ENCODE measurements at regions not wholly inside any gene's neighbourhood (a gene's known extent, or its start where the extent isn't known, plus 50 kb on each side); places are given as distances from the start of the nearest gene placed in this dataset.

DNA sequence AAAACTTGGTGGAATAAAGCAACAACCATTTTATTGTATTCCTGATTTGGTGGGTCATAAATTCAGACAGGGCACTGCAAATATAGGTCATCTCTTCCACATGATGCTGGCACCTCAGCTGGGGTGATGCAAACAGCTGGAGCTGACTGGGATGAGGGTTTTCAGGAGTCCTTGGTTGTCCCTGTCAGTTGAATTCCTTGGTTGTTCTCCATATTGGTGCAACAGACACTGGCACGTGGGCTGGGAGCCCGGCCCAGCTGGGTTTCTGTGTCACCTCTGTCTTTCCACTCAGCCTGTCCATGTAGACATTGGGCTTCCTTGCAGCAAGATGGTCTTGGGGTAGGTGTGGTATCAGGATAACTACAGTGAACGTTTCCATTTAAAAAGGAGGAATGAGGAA, 518.0 kb upstream of the MEF2C start:
- TF ChIP-seq CTCF (conservative IDR thresholded peaks at IDR 0.05; ENCODE audit: low read length): no peak
- no peak for TF ChIP-seq EZH2phosphoT487 (IDR thresholded peaks at IDR 0.05; ENCODE audit: borderline replicate concordance, low read depth, low read length)
- no TSS peak for BruUV-seq (replicated peaks)
- Histone ChIP-seq H3K79me2 (ENCODE audit: insufficient read depth, low read depth, low read length) (no peaks in the 10 kb centered on the region), H4K20me1 (ENCODE audit: insufficient read depth, low read length) (no peaks in the 10 kb centered on the region), H2AFZ (ENCODE audit: low read length) (no peak overlapping the region), H3K4me1 (ENCODE audit: insufficient read depth, low read length, poor library complexity, severe bottlenecking) (no peaks in the 10 kb centered on the region), H3K9me2 (ENCODE audit: insufficient read depth, low read length) (no peaks in the 10 kb centered on the region; the same call in 1 of the 2 replicates), H3K27ac (ENCODE audit: low read depth, low read length, poor library complexity, severe bottlenecking) (no peak overlapping the region), H3K4me2 (ENCODE audit: low read length) (no peak overlapping the region), H3K36me3 (ENCODE audit: insufficient read depth, low read length) (no peaks in the 10 kb centered on the region), H3K9me3 (ENCODE audit: low read length) (no peaks in the 10 kb centered on the region), H3K4me3 (ENCODE audit: low read depth, low read length, poor library complexity, severe bottlenecking) (no peak overlapping the region)
- no peak for DNase-seq (ENCODE audit: low spot score)
- intact Hi-C loops (cut with micrococcal nuclease; ENCODE audit: unreplicated experiment): no loop called here
- ChIA-PET CTCF (ENCODE audit: unreplicated experiment) (no interaction called here), POLR2A (interaction anchor here (0.6 to 0.7 kb wide), 4 partner anchors 200 to 1370 kb away, joined by 3 to 5 read pairs (median 3); no protein-coding TSS in a partner anchor)

GRCh38 chr5:89399548-89399947, 516.6 kb upstream of the MEF2C start:
- intact Hi-C loops (cut with micrococcal nuclease; ENCODE audit: unreplicated experiment): no loop called here

More at GRCh38 chr5:89399548-89399947, 516.6 kb upstream of the MEF2C start:
- ChIA-PET POLR2A (interaction anchor here (0.6 to 1.1 kb wide), 2 partner anchors 19 to 1261 kb away, joined by 3 to 4 read pairs; no protein-coding TSS in a partner anchor), CTCF (ENCODE audit: unreplicated experiment) (no interaction called here)
- H3K4me2 ChIP-seq (ENCODE audit: low read length): no peak overlapping the region
- BruUV-seq (replicated peaks): no TSS peak
- H3K9me3 ChIP-seq (ENCODE audit: low read length): no peaks in the 10 kb centered on the region
- no peaks in the 10 kb centered on the region for H3K36me3 ChIP-seq (ENCODE audit: insufficient read depth, low read length)
- no peak overlapping the region for H3K27ac ChIP-seq (ENCODE audit: low read depth, low read length, poor library complexity, severe bottlenecking)
- no peak overlapping the region for H2AFZ ChIP-seq (ENCODE audit: low read length)
- H4K20me1 ChIP-seq (ENCODE audit: insufficient read depth, low read length): no peaks in the 10 kb centered on the region
- no peaks in the 10 kb centered on the region for H3K4me1 ChIP-seq (ENCODE audit: insufficient read depth, low read length, poor library complexity, severe bottlenecking)
- DNase-seq (ENCODE audit: low spot score): no peak
- H3K79me2 ChIP-seq (ENCODE audit: insufficient read depth, low read depth, low read length): no peaks in the 10 kb centered on the region
- no peak overlapping the region for H3K4me3 ChIP-seq (ENCODE audit: low read depth, low read length, poor library complexity, severe bottlenecking)
- H3K9me2 ChIP-seq (ENCODE audit: insufficient read depth, low read length): no peaks in the 10 kb centered on the region; the same call in 1 of the 2 replicates
- no peak for TF ChIP-seq CTCF (conservative IDR thresholded peaks at IDR 0.05; ENCODE audit: low read length)
- TF ChIP-seq EZH2phosphoT487 (IDR thresholded peaks at IDR 0.05; ENCODE audit: borderline replicate concordance, low read depth, low read length): no peak

Data from OCI-LY7 (cell line).